T-helper 2 cell (primary cell): ENCODE measurements at regions not wholly inside any gene's neighbourhood (a gene's known extent, or its start where the extent isn't known, plus 50 kb on each side); places are given as distances from the start of the nearest gene placed in this dataset.

Experiments used
- DNase-seq, 5 experiments: peaks; one replicate each; pipeline versions ENCODE4 v3.0.0 to v3.0.0-alpha.2; 2012 to 2022

DNA sequence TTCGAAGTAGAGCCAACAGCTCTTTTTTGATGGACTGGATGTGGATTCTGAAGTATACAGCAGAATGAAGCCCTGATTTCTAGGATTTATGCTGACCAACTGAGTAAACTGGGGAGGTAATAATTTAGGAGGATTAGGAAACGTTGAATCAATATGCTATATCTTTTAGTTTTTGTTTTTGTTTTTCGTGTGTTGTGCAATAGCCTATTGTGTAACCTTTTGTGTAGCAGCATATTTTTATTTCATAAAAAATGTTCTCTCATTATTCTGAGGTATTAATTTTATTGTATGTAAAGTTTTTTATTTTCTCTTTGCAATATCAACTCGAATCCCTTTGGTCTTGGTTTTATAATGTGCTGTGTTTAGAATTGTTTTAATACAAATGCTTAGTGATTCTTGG, 902.3 kb downstream of the EFNA5 start:
- DNase-seq, result no peak

DNA sequence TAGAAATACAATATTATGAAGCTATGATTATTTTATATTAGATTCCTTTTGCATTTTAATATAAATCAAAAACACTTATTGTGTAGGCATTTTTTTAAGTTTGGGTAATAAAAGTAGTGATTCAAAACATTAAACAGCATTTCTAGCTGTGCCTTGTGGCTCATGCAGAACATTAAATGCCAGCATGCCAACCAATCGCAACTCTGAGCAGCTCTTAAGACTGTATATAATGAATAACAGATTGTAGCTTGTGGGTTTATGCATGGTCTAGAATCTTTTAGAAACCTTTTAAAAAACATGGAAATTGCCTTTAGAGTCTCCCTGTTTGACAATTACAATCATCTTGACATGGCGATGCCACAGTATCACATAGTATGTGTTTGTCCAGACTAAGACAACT, 903.8 kb downstream of the EFNA5 start:
- DNase-seq, result no peak

GRCh38 chr5:106759581-106759980, 911.2 kb downstream of the EFNA5 start:
- DNase-seq, result no peak

DNA sequence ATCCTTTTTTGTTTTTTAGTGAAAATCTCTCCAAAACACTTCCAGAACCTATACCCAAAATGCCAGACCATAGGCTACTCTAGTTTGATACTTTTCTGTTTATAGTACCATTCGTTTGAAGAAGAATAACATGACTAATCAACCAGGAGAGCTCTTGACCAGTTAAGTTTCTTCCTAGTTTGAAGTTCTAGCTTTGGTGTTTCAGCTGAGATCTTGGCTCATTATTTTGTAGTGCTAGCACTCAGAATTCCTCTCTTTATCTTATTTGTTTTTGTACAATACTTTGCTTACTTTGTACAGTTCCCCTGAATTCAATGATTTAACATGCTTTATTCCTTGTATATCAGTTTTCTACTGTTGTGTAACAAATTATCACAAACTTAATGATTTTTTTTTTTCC, 911.6 kb downstream of the EFNA5 start:
- DNase-seq, result no peak

DNA sequence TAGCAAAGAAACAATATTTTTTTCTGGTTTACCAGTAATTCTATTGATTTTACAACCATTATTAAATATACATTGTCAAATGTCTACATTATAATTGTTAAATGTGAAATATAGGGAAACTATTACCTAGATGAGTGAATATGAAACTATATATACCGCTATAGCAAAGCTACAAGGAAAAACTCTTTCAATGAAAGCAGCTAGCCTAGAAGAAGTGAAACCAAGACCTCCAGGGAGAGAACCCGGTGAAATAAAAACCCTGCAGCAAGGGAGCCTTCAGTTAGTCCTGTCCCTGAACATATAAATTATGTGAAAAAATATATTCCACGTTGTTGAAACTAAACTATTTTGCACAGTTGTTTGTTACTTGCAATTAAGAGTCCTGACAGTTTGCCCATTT, 913.1 kb downstream of the EFNA5 start:
- DNase-seq, result no peak

- no peak for DNase-seq
Observed at GRCh38 chr5:106755789-106756188, 914.9 kb downstream of the EFNA5 start.

DNA sequence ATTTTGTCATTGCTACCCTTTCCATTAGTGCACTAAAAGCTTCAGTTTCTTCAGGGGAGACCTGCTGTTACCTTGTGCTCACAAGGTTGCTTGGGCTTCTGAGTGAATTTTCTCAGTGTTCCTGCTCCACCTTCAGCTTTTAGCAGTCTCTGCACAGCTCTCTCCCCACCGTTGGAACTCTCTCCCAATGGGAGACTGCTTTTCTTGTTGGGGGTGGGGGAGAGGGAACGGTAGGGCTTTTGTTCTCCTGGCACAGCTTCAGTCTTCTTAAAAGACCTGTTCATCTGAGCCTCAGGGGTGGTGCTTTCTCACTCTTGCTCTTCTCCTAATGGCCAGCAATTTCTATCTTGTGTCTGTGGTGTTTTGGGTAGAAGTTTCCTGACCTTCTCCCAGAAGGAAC, 915.7 kb downstream of the EFNA5 start:
- no peak for DNase-seq

DNA sequence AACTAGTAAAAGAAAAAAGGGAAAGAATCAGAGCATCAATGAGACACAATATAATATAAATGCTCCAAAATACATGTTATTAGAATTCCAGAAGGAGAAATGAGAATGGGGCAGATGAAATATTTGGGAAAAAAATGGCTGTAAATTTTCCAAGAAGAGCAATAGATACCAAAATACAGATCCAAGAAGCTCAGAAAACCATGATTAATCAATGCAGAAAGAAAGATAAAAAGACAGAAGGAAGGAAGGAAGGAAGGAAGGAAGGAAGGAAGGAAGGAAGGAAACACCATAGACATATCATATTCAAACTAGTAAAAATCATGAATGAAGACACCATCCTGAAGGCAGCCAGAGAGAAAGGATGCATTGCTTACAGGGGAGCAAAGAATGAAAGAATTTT, 920.9 kb downstream of the EFNA5 start:
- DNase-seq, result no peak

GRCh38 chr5:106739127-106739526, 931.6 kb downstream of the EFNA5 start:
- DNase-seq, result no peak

DNA sequence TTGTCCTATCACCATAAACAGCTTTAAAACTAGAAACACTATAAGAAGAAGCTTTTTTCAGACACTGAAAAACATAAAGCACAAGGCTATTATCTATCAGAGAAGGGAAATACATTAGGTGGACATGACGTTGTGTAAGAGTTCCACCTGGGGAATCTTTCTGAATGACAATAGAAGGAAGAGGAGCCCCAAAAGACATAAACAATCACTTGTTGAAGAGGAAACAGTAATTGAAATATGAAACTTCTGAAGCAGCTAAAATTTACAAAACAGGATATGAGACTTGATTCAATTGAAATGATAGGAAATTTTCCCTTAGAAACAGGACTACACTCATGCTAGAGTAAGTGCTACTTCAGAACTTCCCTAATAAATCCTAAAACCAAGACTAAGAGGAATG, 933.6 kb downstream of the EFNA5 start:
- DNase-seq, result no peak

DNA sequence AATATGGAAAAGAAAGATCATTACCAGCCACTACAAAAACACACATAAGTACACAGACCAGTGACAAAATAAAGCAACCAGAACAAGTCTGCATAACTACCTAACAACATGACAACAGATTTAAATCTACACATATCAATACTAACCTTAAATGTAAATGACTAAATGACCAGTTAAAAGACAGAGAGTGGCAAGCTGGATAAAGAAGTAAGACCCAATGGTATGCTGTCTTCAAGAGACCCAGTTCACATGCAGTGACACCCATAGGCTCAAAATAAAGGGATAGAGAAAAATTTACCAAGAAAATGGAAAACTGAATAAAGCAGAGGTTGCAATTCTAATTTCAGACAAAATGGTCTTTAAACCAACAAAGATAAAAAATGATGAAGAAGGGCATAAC, 938.1 kb downstream of the EFNA5 start:
- DNase-seq, result no peak

GRCh38 chr5:106730912-106731311, 939.8 kb downstream of the EFNA5 start:
- DNase-seq, result no peak

DNA sequence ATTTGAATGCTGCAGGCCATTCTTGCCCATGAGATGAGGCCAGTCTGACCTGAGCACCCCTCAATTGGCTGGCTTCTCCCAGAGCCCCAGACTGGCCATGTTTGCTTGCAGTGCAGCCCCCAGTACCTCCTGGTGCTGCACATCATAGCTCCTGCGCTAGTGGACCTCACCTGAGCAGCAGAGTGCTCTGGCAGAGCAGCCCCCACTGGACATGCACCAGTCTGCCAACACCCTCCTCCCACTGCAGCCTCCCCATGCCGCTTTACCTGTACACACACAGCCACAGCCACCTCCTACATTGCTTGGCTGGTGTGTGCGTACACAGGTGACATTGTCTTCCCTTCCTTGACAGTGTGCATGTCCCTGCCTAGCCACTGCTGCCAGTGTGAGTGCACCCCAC, 940.2 kb downstream of the EFNA5 start:
- DNase-seq, result no peak

- no peak for DNase-seq
Observed at GRCh38 chr5:106728208-106728607, 942.5 kb downstream of the EFNA5 start.

DNA sequence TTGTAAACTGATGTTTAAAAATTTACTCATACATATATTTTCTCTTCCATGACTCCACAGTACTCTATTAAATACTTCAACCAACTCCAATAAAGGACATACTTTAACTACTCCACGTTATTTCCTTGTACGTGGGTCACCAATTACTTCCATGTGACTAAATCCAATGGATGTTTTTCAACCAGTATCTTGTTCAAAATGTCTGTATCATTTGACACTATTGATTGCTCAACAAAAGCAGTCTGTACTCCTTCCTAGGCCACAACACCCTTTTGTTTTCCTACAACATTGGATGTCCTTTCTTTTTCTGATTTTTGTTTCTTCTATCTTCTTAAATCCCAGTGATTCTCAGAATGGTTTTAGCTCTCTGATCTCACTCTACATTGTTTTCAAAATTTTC, 943.7 kb downstream of the EFNA5 start:
- DNase-seq, result no peak

- DNase-seq, result no peak
Observed at GRCh38 chr5:106720367-106720766, 950.4 kb downstream of the EFNA5 start.

- no peak for DNase-seq
Observed at GRCh38 chr5:106699796-106700195, 970.9 kb downstream of the EFNA5 start.

DNA sequence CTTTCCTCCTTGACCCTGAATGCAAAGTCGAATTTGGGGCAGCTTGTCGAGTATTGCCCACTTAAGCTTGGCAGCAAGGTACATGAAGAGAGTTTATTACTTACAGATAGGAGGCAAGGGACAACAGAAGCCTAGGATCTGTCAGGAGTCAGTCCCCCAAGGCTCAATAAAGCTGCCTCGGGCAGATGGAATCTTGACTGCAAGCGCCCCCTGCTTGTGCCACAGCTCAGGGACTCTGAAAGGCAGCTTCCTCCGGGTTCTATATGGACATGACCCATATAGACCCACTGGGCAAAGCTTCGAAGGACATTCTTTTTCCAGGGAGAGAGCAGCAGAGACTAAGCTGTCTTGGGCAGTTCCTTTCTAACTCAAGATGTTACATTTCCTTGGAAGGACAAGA, 971.5 kb downstream of the EFNA5 start:
- DNase-seq, result no peak

GRCh38 chr5:106698169-106698568, 972.6 kb downstream of the EFNA5 start:
- no peak for DNase-seq

DNA sequence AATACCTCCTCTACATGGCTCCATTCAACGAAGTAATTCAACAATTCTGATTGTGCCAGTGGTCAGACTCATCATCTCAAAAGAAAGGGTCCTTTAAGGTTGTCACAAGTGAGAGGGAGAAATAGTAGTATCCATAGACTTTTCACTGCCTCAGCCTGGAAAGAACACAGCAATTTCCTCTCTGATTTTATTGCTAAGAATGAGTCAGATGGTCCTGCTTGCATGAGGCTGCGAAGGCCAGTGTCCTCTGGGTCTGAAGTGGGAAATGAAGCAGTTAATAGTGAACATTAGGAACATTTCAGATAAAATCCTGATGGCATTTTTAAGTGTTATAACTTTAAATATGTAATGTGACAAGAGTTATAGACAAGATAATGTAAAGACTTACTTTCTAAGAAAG, 979.0 kb downstream of the EFNA5 start:
- no peak for DNase-seq

GRCh38 chr5:106690585-106690984, 980.2 kb downstream of the EFNA5 start:
- no peak for DNase-seq

- no peak for DNase-seq
Observed at GRCh38 chr5:106680330-106680729, 990.4 kb downstream of the EFNA5 start.

DNA sequence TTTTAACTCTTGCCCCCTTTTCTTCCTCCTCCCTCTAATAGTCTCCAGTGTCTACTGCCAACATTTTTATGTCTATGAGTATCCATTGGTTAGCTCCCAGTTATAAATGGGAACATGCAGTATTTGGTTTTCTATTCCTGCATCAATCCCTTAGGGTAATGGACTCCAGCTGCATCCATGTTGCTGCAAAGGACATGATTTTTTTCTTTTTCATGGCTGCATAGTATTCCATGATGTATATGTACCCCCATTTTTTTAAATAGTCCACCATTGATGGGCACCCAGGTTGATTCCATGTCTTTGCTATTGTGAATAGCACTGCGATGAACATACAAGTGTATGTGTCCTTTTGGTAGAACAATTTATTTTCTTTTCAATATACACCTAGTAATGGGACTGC, 993.7 kb downstream of the EFNA5 start:
- DNase-seq, result no peak

- DNase-seq, result no peak
Observed at GRCh38 chr5:106675687-106676086, 995.0 kb downstream of the EFNA5 start.

DNA sequence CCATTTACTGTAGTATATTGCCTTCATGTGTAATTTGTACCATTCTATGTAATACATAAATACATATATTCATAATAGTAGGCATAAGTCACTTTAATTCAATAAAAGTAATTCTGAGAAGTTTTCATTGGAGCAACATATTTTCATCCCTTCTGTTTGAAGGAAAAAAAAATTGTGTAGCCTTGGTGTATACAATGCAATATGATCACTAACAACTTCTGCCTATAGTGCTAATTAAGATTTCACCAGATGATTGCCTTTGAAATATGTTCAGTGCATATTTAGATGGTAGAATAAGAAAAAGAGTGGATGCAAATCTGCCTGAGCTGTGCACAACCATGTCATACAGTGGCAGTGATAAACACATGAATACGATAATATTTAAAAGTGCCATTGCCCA, 996.8 kb downstream of the EFNA5 start:
- DNase-seq, result no peak

DNA sequence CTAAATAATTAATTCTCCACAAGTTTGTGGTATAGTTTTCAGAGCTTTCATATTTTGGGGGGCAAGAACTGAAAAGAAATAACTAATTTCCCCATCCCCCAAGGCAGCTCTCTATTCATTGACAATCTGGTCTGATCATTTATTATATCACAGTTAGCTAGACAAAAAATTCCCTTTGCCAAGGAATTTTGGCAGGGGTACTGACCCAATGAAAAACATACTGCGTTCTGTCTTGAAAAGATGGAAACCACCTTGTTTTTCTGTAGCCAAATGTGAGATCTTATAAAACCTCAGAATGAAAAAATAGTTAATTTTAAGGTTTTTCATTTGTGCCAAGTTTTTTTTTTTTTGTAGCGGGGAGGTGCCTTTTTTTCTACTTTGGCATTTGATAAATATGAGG, 1008.9 kb downstream of the EFNA5 start:
- no peak for DNase-seq
